ENCODE measurements at regions not wholly inside any gene's neighbourhood (a gene's known extent, or its start where the extent isn't known, plus 50 kb on each side); places are given as distances from the start of the nearest gene placed in this dataset.
A peak's percentile ranks its signal among the peaks of the same experiment; 100 is the strongest.
"Not testable (repeated sequence)": the region's sequence is repeated elsewhere in the genome, so short reads cannot be mapped to it uniquely, and the experiment has no call there.

- DNase-seq (ENCODE audit: low read depth): no peak
Observed at GRCh38 chr19:27815985-27816384, 1397.0 kb downstream of the UQCRFS1 start.

GRCh38 chr19:27814834-27815233 is 1398.1 kb downstream of the UQCRFS1 start:
- not testable (repeated sequence) for DNase-seq (ENCODE audit: low read depth)

GRCh38 chr19:27814274-27814673 is 1398.7 kb downstream of the UQCRFS1 start:
- not testable (repeated sequence) for DNase-seq (ENCODE audit: low read depth)

GRCh38 chr19:27806471-27807070 is 1406.4 kb downstream of the UQCRFS1 start:
- DNase-seq (ENCODE audit: low read depth): no peak

- DNase-seq (ENCODE audit: low read depth): no peak
Observed at GRCh38 chr19:27805848-27806247, 1407.1 kb downstream of the UQCRFS1 start.

GRCh38 chr19:27802293-27802692 is 1410.7 kb downstream of the UQCRFS1 start:
- DNase-seq (ENCODE audit: low read depth): not testable (repeated sequence)

GRCh38 chr19:27796540-27796939 is 1416.4 kb downstream of the UQCRFS1 start:
- no peak for DNase-seq (ENCODE audit: low read depth)

- DNase-seq (ENCODE audit: low read depth): no peak
Observed at GRCh38 chr19:27796073-27796472, 1416.9 kb downstream of the UQCRFS1 start.

GRCh38 chr19:27795369-27795768 is 1417.6 kb downstream of the UQCRFS1 start:
- no peak for DNase-seq (ENCODE audit: low read depth)

GRCh38 chr19:27794494-27795042 is 1418.4 kb downstream of the UQCRFS1 start:
- no peak for DNase-seq (ENCODE audit: low read depth)

GRCh38 chr19:27793644-27794493 is 1419.1 kb downstream of the UQCRFS1 start:
- DNase-seq (ENCODE audit: low read depth): peak; percentile 74

GRCh38 chr19:27793128-27793643 is 1419.8 kb downstream of the UQCRFS1 start:
- peak; percentile 48 for DNase-seq (ENCODE audit: low read depth)

- no peak for DNase-seq (ENCODE audit: low read depth)
Observed at GRCh38 chr19:27792576-27793127, 1420.3 kb downstream of the UQCRFS1 start.

GRCh38 chr19:27780367-27781075 is 1432.4 kb downstream of the UQCRFS1 start:
- no peak for DNase-seq (ENCODE audit: low read depth)

GRCh38 chr19:27779954-27780353 is 1433.0 kb downstream of the UQCRFS1 start:
- DNase-seq (ENCODE audit: low read depth): no peak

GRCh38 chr19:27777726-27778125 is 1435.2 kb downstream of the UQCRFS1 start:
- no peak for DNase-seq (ENCODE audit: low read depth)

- no peak for DNase-seq (ENCODE audit: low read depth)
Observed at GRCh38 chr19:27777242-27777641, 1435.7 kb downstream of the UQCRFS1 start.

- no peak for DNase-seq (ENCODE audit: low read depth)
Observed at GRCh38 chr19:27776524-27776923, 1436.4 kb downstream of the UQCRFS1 start.

GRCh38 chr19:27776020-27776419 is 1436.9 kb downstream of the UQCRFS1 start:
- no peak for DNase-seq (ENCODE audit: low read depth)

- DNase-seq (ENCODE audit: low read depth): no peak
Observed at GRCh38 chr19:27775395-27775794, 1437.6 kb downstream of the UQCRFS1 start.

- DNase-seq (ENCODE audit: low read depth): no peak
Observed at GRCh38 chr19:27774827-27775226, 1438.1 kb downstream of the UQCRFS1 start.

- no peak for DNase-seq (ENCODE audit: low read depth)
Observed at GRCh38 chr19:27774337-27774736, 1438.6 kb downstream of the UQCRFS1 start.
